Parathyroid adenoma (tissue), 2 donors: ENCODE measurements at regions not wholly inside any gene's neighbourhood (a gene's known extent, or its start where the extent isn't known, plus 50 kb on each side); places are given as distances from the start of the nearest gene placed in this dataset.

Experiments
- H2AFZ ChIP-seq: fragments of 300-600 bp; sonication (generic); one replicate; pipeline ENCODE4 v1.7.0; 2017; ENCODE audit warnings: antibody characterized with exemption, mild to moderate bottlenecking
- H3K27ac ChIP-seq: fragments of 300-600 bp; sonication (generic); one replicate; pipeline ENCODE4 v1.7.0; 2017
- H3K27me3 ChIP-seq: fragments of 300-600 bp; sonication (generic); one replicate; pipeline ENCODE4 v1.7.0; 2017; ENCODE audit warnings: low read length; ENCODE audit not compliant: control insufficient read depth, insufficient read depth
- H3K36me3 ChIP-seq: fragments of 300-600 bp; sonication (generic); one replicate; pipeline ENCODE4 v1.7.0; 2017; ENCODE audit warnings: low read length; ENCODE audit not compliant: control insufficient read depth, insufficient read depth
- H3K4me1 ChIP-seq: fragments of 300-600 bp; sonication (generic); one replicate; pipeline ENCODE4 v1.7.0; 2017; ENCODE audit warnings: control low read depth
- H3K4me2 ChIP-seq: fragments of 300-600 bp; sonication (generic); one replicate; pipeline ENCODE4 v1.7.0; 2017; ENCODE audit warnings: low read length
- H3K4me3 ChIP-seq: fragments of 300-600 bp; sonication (generic); one replicate; pipeline ENCODE4 v1.7.0; 2017; ENCODE audit warnings: low read depth, low read length
- H3K79me2 ChIP-seq: fragments of 300-600 bp; sonication (generic); one replicate; pipeline ENCODE4 v1.7.0; 2017; ENCODE audit warnings: control low read depth
- H3K9ac ChIP-seq: fragments of 300-600 bp; sonication (generic); one replicate; pipeline ENCODE4 v1.7.0; 2017; ENCODE audit warnings: mild to moderate bottlenecking
- H3K9me3 ChIP-seq: fragments of 300-600 bp; sonication (generic); one replicate; pipeline ENCODE4 v1.7.0; 2017; ENCODE audit warnings: low read length; ENCODE audit not compliant: control insufficient read depth
- TF ChIP-seq, protein P1 (sequence below): fragments of 300-600 bp; sonication (generic); IDR thresholded peaks from one replicate; pipeline ENCODE4 v1.7.0; 2017; ENCODE audit warnings: antibody characterized with exemption, mild to moderate bottlenecking
- donor health status: primary hyperparathyroidism.

DNA sequence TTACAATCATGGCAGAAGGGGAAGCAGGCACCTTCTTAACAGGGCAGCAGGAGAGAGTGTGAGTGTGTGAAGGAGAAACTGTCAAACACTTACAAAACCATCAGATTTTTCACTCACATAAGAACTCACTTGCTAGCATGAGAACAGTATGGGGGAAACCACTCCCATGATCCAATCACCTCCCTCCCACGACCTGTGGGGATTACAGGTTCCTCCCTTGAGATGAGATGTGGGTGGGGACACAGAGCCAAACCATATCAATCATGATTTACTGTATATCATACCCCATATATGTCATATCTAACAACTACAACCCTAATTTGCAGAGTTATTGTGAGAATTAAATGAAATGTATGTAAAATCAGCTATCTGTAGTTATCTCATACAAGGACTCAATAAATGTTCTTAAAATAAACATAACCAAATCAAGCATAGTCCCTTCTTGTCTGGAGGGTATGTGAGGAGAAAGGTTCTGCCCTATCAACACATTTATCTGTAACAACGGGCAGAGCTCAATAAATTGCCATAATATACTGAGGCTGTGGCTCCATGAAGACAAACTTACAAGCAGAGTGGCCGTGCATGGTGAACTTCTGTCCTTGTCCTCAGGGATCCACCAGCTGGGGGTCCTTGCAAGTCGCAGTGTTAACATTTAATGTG, 504.7 kb downstream of the SOX2 start:
- Histone ChIP-seq H3K4me1 (no peaks in the 10 kb centered on the region), H3K9me3 (no peaks in the 10 kb centered on the region), H3K36me3 (no peaks in the 10 kb centered on the region), H3K27me3 (no peaks in the 10 kb centered on the region), H3K79me2 (no peaks in the 10 kb centered on the region), H3K4me2 (no peak overlapping the region), H3K4me3 (no peak overlapping the region), H3K27ac (no peak overlapping the region), H2AFZ (no peak overlapping the region), H3K9ac (no peak overlapping the region)
- TF ChIP-seq, protein P1, sequence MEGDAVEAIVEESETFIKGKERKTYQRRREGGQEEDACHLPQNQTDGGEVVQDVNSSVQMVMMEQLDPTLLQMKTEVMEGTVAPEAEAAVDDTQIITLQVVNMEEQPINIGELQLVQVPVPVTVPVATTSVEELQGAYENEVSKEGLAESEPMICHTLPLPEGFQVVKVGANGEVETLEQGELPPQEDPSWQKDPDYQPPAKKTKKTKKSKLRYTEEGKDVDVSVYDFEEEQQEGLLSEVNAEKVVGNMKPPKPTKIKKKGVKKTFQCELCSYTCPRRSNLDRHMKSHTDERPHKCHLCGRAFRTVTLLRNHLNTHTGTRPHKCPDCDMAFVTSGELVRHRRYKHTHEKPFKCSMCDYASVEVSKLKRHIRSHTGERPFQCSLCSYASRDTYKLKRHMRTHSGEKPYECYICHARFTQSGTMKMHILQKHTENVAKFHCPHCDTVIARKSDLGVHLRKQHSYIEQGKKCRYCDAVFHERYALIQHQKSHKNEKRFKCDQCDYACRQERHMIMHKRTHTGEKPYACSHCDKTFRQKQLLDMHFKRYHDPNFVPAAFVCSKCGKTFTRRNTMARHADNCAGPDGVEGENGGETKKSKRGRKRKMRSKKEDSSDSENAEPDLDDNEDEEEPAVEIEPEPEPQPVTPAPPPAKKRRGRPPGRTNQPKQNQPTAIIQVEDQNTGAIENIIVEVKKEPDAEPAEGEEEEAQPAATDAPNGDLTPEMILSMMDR, result no peak

DNA sequence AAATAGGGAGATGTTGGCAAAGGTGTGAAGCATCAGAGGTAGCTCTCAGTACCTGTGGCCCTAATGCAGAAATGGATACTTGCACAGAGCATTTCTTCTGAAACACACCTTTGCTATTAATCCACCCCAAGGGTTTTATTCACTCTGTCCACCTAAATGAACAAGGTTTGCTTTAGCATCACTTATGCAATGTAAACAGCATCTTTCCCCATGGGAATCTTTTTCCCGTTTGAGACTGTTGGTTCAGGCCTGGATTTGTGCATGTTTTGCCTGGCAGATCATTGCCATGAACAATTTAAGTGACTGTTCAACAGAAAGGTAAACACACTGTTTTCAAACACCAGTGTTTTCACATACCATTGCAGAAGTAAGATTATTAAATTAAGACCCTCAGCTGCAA, 508.3 kb downstream of the SOX2 start:
- Histone ChIP-seq H3K79me2 (no peaks in the 10 kb centered on the region), H3K9ac (no peak overlapping the region), H3K4me2 (no peak overlapping the region), H2AFZ (no peak overlapping the region), H3K27me3 (no peaks in the 10 kb centered on the region), H3K9me3 (no peaks in the 10 kb centered on the region), H3K27ac (no peak overlapping the region), H3K36me3 (no peaks in the 10 kb centered on the region), H3K4me3 (no peak overlapping the region), H3K4me1 (no peaks in the 10 kb centered on the region)
- TF ChIP-seq, protein P1, result no peak

DNA sequence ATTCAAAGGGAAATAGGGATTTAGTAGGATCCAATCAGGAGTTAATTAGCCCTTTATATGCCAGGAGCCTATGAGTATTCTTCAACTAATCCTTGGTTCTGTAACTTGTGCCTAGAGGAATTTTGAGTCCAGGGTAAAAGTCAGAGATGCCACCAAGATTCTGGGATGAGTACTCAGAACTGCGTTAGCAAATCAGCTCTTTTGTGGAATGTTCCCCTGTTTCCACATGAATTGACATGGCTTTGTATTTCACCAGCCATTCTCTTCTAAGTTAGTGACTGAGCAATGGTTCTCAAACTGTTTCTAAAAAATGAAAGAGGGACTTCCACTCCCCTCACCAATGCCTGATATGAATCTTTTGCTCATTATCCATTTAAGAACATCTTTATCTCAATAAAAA, 508.7 kb downstream of the SOX2 start:
- Histone ChIP-seq H3K27ac (no peak overlapping the region), H3K36me3 (no peaks in the 10 kb centered on the region), H3K4me2 (no peak overlapping the region), H3K9me3 (no peaks in the 10 kb centered on the region), H2AFZ (no peak overlapping the region), H3K9ac (no peak overlapping the region), H3K79me2 (no peaks in the 10 kb centered on the region), H3K27me3 (no peaks in the 10 kb centered on the region), H3K4me1 (no peaks in the 10 kb centered on the region), H3K4me3 (no peak overlapping the region)
- TF ChIP-seq, protein P1, result no peak

DNA sequence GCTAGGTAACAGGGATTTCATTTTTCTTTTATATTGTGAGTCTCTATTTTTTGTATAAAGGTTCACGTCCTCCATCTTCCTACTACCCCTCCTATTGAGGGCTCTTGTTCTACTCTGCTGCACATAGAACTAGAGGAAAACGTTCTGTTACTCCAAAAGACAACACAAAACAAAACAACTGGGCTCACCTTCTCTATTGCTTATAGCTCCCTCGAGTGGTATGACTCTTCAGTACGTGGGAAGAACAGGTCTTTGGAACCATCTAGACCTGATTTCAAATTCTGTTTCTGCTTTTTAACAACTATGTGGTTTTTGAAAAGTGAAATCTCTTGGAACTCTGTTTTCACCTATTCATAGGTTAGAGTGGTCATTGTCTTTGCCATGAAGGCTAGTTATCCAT, 515.3 kb downstream of the SOX2 start:
- TF ChIP-seq, protein P1, result no peak
- Histone ChIP-seq H3K36me3 (no peaks in the 10 kb centered on the region), H3K4me1 (no peaks in the 10 kb centered on the region), H2AFZ (no peak overlapping the region), H3K79me2 (no peaks in the 10 kb centered on the region), H3K4me3 (no peak overlapping the region), H3K9ac (no peak overlapping the region), H3K27ac (no peak overlapping the region), H3K4me2 (no peak overlapping the region), H3K9me3 (no peaks in the 10 kb centered on the region), H3K27me3 (no peaks in the 10 kb centered on the region)

DNA sequence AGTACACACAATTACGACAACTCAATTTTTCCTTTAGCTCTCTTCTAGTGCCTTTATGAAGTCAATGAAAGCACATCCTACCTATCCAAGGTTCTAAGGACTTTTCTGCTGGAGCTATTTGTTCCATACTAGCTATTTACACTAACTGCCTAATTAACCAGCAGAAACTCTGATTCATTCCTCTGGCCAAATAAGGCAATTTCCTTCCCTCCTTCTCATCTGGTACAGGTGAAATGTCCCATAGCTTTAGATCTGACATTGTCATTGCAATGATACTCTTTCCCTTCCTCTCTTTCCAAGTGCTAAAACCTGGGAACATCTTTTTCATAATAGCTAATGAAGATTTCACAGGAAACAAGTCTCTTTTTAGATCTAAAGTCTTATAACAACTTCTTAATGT, 521.7 kb downstream of the SOX2 start:
- TF ChIP-seq, protein P1, result no peak
- Histone ChIP-seq H3K79me2 (no peaks in the 10 kb centered on the region), H3K9ac (no peak overlapping the region)

More for the DNA sequence above, 521.7 kb downstream of the SOX2 start:
- Histone ChIP-seq H3K27me3 (no peaks in the 10 kb centered on the region), H3K4me1 (no peaks in the 10 kb centered on the region), H3K36me3 (no peaks in the 10 kb centered on the region), H3K4me3 (no peak overlapping the region), H3K9me3 (no peaks in the 10 kb centered on the region), H2AFZ (no peak overlapping the region), H3K27ac (no peak overlapping the region), H3K4me2 (no peak overlapping the region)
